Keratinocyte (primary cell): ENCODE measurements at regions not wholly inside any gene's neighbourhood (a gene's known extent, or its start where the extent isn't known, plus 50 kb on each side); places are given as distances from the start of the nearest gene placed in this dataset.

Experiments
- DNase-seq: peaks from one replicate; pipeline ENCODE4 v3.0.0-alpha.2; 2011; ENCODE audit warnings: low read depth, missing footprints, low spot score
- FAIRE-seq: peaks from 2 replicates; lab custom pipeline; 2011; peaks lifted over from hg19 to GRCh38; lab: Jason Lieb, UNC
- H2AFZ ChIP-seq: 2 replicates; pipeline ENCODE4 v1.6.0; 2012; ENCODE audit warnings: low read length, control low read depth, inconsistent platforms; ENCODE audit not compliant: control insufficient read depth
- H3K27ac ChIP-seq: 2 replicates; pipeline ENCODE4 v1.5.1; 2011; ENCODE audit warnings: low read length; ENCODE audit not compliant: control insufficient read depth, insufficient read depth
- H3K27me3 ChIP-seq: 3 replicates; pipeline ENCODE4 v1.6.0; 2011; ENCODE audit warnings: low read length; ENCODE audit not compliant: control insufficient read depth, insufficient read depth; ENCODE audit errors: extremely low read depth
- H3K36me3 ChIP-seq, 2 experiments: 2 replicates in 1 of 2; 3 replicates in 1 of 2; pipeline ENCODE4 v1.5.1; 2011; ENCODE audit warnings: low read length in 2 of 2, mild to moderate bottlenecking in 1 of 2; ENCODE audit not compliant: control insufficient read depth in 2 of 2, insufficient read depth in 2 of 2; ENCODE audit errors: extremely low read depth in 1 of 2
- H3K4me1 ChIP-seq: 3 replicates; pipeline ENCODE4 v1.5.1; 2011; ENCODE audit warnings: low read length; ENCODE audit not compliant: control insufficient read depth, insufficient read depth; ENCODE audit errors: extremely low read depth
- H3K4me2 ChIP-seq: 3 replicates; pipeline ENCODE4 v1.6.0; 2011; ENCODE audit warnings: low read depth, low read length; ENCODE audit not compliant: control insufficient read depth, insufficient read depth; ENCODE audit errors: extremely low read depth
- H3K4me3 ChIP-seq, 3 experiments: fragments of 200-600 bp in 1 of 3; sonication (generic) in 1 of 3; 2 replicates in 2 of 3; 3 replicates in 1 of 3; pipeline ENCODE4 v1.5.1; 2011 to 2016; ENCODE audit warnings: low read length in 3 of 3, mild to moderate bottlenecking in 3 of 3, control low read depth in 2 of 3, inconsistent platforms in 1 of 3, low read depth in 1 of 3, mixed read lengths in 1 of 3, mixed run types in 1 of 3, moderate library complexity in 1 of 3; ENCODE audit not compliant: control insufficient read depth in 2 of 3, insufficient read depth in 2 of 3; ENCODE audit errors: extremely low read depth in 1 of 3
- H3K79me2 ChIP-seq: 2 replicates; pipeline ENCODE4 v1.6.0; 2012; ENCODE audit warnings: low read length; ENCODE audit not compliant: control insufficient read depth, insufficient read depth
- H3K9ac ChIP-seq: 3 replicates; pipeline ENCODE4 v1.6.0; 2011; ENCODE audit warnings: low read length; ENCODE audit not compliant: control insufficient read depth, insufficient read depth; ENCODE audit errors: extremely low read depth
- H3K9me1 ChIP-seq: 3 replicates; pipeline ENCODE4 v1.6.0; 2011; ENCODE audit warnings: low read length; ENCODE audit not compliant: control insufficient read depth, insufficient read depth; ENCODE audit errors: extremely low read depth
- H3K9me3 ChIP-seq: 2 replicates; pipeline ENCODE4 v1.5.1; 2012; ENCODE audit warnings: low read depth, low read length; ENCODE audit not compliant: control insufficient read depth
- H4K20me1 ChIP-seq: 3 replicates; pipeline ENCODE4 v1.6.0; 2011; ENCODE audit warnings: low read length; ENCODE audit not compliant: control insufficient read depth, insufficient read depth; ENCODE audit errors: extremely low read depth
- EZH2 ChIP-seq: IDR thresholded peaks from one replicate; pipeline ENCODE4 v1.6.1; 2012; ENCODE audit warnings: inconsistent platforms, mild to moderate bottlenecking, low read length, moderate library complexity
- dilution Hi-C: fragments of 300-500 bp; cut with MboI; formaldehyde crosslinking; loops from one replicate; pipeline ENCODE4 v1.7.0; 2020; ENCODE audit warnings: low sequenced_read_pairs; ENCODE audit not compliant: extremely low pct_ligation_motif_present
- TF ChIP-seq, protein P1 (sequence below), 3 experiments: IDR thresholded peaks in 1 of 3; conservative IDR thresholded peaks in 1 of 3; optimal IDR thresholded peaks in 1 of 3; 2 replicates in 2 of 3; 3 replicates in 1 of 3; pipeline versions ENCODE3 to v1.5.1; 2011; ENCODE audit warnings: low read length in 3 of 3, mild to moderate bottlenecking in 3 of 3, moderate library complexity in 2 of 3, control low read depth in 1 of 3, inconsistent platforms in 1 of 3; ENCODE audit not compliant: insufficient read depth in 2 of 3; ENCODE audit errors: extremely low read depth in 1 of 3

GRCh38 chr11:16598906-16599305, 139.5 kb upstream of the C11orf58 start:
- no peak for FAIRE-seq

DNA sequence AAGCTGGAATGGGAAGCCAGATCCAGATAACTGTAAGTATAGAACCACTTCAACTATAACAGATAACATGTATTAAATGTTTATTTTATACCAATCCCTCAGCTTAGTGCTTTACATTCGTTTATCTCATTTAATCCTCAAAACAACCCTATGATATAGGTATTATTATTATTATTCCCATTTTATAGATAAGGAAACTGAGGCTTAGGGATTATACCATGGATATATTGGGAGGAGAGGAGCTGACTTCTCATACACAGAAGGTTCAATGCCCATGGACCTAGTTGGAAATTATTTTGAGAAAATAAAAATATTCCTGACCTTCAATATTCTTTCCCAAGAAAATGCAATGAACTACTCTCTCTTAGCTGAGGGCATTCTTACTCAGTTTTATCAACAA, 140.4 kb upstream of the C11orf58 start:
- Histone ChIP-seq H3K9me3 (no peaks in the 10 kb centered on the region), H3K9ac (no peak overlapping the region), H3K27ac (no peak overlapping the region), H3K9me1 (no peaks in the 10 kb centered on the region), H3K79me2 (no peaks in the 10 kb centered on the region), H2AFZ (no peak overlapping the region), H3K4me1 (no peaks in the 10 kb centered on the region), H4K20me1 (no peaks in the 10 kb centered on the region), H3K4me2 (no peak overlapping the region), H3K4me3 (no peak overlapping the region), H3K27me3 (no peaks in the 10 kb centered on the region), H3K36me3 (no peaks in the 10 kb centered on the region)
- DNase-seq (no peak), FAIRE-seq (no peak)
- TF ChIP-seq EZH2, result no peak
- TF ChIP-seq, protein P1, sequence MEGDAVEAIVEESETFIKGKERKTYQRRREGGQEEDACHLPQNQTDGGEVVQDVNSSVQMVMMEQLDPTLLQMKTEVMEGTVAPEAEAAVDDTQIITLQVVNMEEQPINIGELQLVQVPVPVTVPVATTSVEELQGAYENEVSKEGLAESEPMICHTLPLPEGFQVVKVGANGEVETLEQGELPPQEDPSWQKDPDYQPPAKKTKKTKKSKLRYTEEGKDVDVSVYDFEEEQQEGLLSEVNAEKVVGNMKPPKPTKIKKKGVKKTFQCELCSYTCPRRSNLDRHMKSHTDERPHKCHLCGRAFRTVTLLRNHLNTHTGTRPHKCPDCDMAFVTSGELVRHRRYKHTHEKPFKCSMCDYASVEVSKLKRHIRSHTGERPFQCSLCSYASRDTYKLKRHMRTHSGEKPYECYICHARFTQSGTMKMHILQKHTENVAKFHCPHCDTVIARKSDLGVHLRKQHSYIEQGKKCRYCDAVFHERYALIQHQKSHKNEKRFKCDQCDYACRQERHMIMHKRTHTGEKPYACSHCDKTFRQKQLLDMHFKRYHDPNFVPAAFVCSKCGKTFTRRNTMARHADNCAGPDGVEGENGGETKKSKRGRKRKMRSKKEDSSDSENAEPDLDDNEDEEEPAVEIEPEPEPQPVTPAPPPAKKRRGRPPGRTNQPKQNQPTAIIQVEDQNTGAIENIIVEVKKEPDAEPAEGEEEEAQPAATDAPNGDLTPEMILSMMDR (optimal IDR thresholded peaks at IDR 0.05 in 1 of 3, IDR thresholded peaks at IDR 0.05 in 1 of 3, conservative IDR thresholded peaks at IDR 0.05 in 1 of 3; ENCODE audit: extremely low read depth in 1 of 3, insufficient read depth in 2 of 3, low read length in 3 of 3), result no peak
- dilution Hi-C loops, result no loop called here

More at GRCh38 chr11:16598906-16599305, 139.5 kb upstream of the C11orf58 start:
- dilution Hi-C loops, result no loop called here
- Histone ChIP-seq H3K4me1 (peaks cover 6% of the 10 kb centered on the region), H3K79me2 (no peaks in the 10 kb centered on the region), H2AFZ (no peak overlapping the region), H3K27ac (no peak overlapping the region), H4K20me1 (no peaks in the 10 kb centered on the region), H3K9me1 (no peaks in the 10 kb centered on the region), H3K4me2 (no peak overlapping the region), H3K4me3 (no peak overlapping the region), H3K9me3 (no peaks in the 10 kb centered on the region), H3K9ac (no peak overlapping the region), H3K27me3 (no peaks in the 10 kb centered on the region), H3K36me3 (no peaks in the 10 kb centered on the region)
- TF ChIP-seq, protein P1 (optimal IDR thresholded peaks at IDR 0.05 in 1 of 3, IDR thresholded peaks at IDR 0.05 in 1 of 3, conservative IDR thresholded peaks at IDR 0.05 in 1 of 3; ENCODE audit: extremely low read depth in 1 of 3, insufficient read depth in 2 of 3, low read length in 3 of 3), result no peak
- no peak for TF ChIP-seq EZH2
- DNase-seq, result no peak
